Body of pancreas (tissue), 4 donors: ENCODE measurements at regions not wholly inside any gene's neighbourhood (a gene's known extent, or its start where the extent isn't known, plus 50 kb on each side); places are given as distances from the start of the nearest gene placed in this dataset.
A peak's percentile ranks its signal among the peaks of the same experiment; 100 is the strongest.
"Not testable (repeated sequence)": the region's sequence is repeated elsewhere in the genome, so short reads cannot be mapped to it uniquely, and the experiment has no call there.

Experiments used
- ATAC-seq: fragments of 150-250 bp; one replicate; pipeline ENCODE4 v1.9.1; 2016
- DNase-seq, 4 donors: peaks; one replicate each; pipeline ENCODE4 v3.0.0-alpha.2; 2019
- H3K27ac ChIP-seq, 4 donors: fragments of 200-600 bp; sonication (generic); 1 replicate in 3 of 4; 2 replicates in 1 of 4; pipeline versions ENCODE4 v1.5.1 to v1.6.1; 2016 to 2019; ENCODE audit warnings: mild to moderate bottlenecking in 1 of 4, mixed read lengths in 1 of 4, moderate library complexity in 1 of 4
- H3K27me3 ChIP-seq, 2 donors: fragments of 200-600 bp; sonication (generic); one replicate each; pipeline ENCODE4 v1.6.0; 2016; ENCODE audit warnings: mild to moderate bottlenecking in 1 of 2
- H3K36me3 ChIP-seq, 2 donors: fragments of 200-600 bp; sonication (generic); replicated peaks in 1 of 2; 2 replicates each; pipeline ENCODE4 v1.5.1; 2016; ENCODE audit warnings: low read depth in 2 of 2; ENCODE audit not compliant: insufficient read depth in 1 of 2
- H3K4me1 ChIP-seq: fragments of 200-600 bp; sonication (generic); one replicate; pipeline ENCODE4 v1.6.0; 2016
- H3K4me3 ChIP-seq, 2 donors: fragments of 200-600 bp; sonication (generic); 1 replicate in 1 of 2; 2 replicates in 1 of 2; pipeline ENCODE4 v1.5.1; 2016 to 2019
- H3K9me3 ChIP-seq, 3 donors: fragments of 200-600 bp; sonication (generic); 1 replicate in 2 of 3; 2 replicates in 1 of 3; pipeline ENCODE4 v1.5.1; 2016
- POLR2A ChIP-seq, 3 donors: fragments of 450-650 bp; IDR thresholded peaks; one replicate each; pipeline ENCODE4 v1.6.1; 2016; ENCODE audit warnings: antibody characterized with exemption in 3 of 3, mild to moderate bottlenecking in 2 of 3
- WGBS, 2 donors: methylation state at CpG; one replicate each; pipeline ENCODE4 v1.1.5; 2017; 5-methylcytosine and 5-hydroxymethylcytosine counted together
- intact Hi-C: fragments of 100-400 bp; cut with DNase I; formaldehyde crosslinking; loops from one replicate; pipeline ENCODE4 v1.15.1; 2023
- TF ChIP-seq, protein P1 (sequence below), 7 experiments: fragments of 450-650 bp in 4 of 7; fragments of 200-600 bp in 3 of 7; sonication (generic) in 3 of 7; IDR thresholded peaks; one replicate each; pipeline ENCODE4 v1.5.1; 2016 to 2019; ENCODE audit warnings: antibody characterized with exemption in 7 of 7

GRCh38 chr2:19176172-19176852, 182.1 kb downstream of the OSR1 start:
- Histone ChIP-seq H3K27ac (no peak overlapping the region), H3K4me1 (no peaks in the 10 kb centered on the region), H3K27me3 (no peaks in the 10 kb centered on the region), H3K4me3 (no peak overlapping the region), H3K36me3 (no peaks in the 10 kb centered on the region), H3K9me3 (no peaks in the 10 kb centered on the region)
- DNase-seq (no peak), ATAC-seq (no peak)
- TF ChIP-seq POLR2A (IDR thresholded peaks at IDR 0.05): no peak
- TF ChIP-seq, protein P1, sequence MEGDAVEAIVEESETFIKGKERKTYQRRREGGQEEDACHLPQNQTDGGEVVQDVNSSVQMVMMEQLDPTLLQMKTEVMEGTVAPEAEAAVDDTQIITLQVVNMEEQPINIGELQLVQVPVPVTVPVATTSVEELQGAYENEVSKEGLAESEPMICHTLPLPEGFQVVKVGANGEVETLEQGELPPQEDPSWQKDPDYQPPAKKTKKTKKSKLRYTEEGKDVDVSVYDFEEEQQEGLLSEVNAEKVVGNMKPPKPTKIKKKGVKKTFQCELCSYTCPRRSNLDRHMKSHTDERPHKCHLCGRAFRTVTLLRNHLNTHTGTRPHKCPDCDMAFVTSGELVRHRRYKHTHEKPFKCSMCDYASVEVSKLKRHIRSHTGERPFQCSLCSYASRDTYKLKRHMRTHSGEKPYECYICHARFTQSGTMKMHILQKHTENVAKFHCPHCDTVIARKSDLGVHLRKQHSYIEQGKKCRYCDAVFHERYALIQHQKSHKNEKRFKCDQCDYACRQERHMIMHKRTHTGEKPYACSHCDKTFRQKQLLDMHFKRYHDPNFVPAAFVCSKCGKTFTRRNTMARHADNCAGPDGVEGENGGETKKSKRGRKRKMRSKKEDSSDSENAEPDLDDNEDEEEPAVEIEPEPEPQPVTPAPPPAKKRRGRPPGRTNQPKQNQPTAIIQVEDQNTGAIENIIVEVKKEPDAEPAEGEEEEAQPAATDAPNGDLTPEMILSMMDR (IDR thresholded peaks at IDR 0.05): no peak
- WGBS, 2 donors: 86 to 88% methylated on average over 3 of the region's 3 CpGs
- intact Hi-C loops: no loop called here

DNA sequence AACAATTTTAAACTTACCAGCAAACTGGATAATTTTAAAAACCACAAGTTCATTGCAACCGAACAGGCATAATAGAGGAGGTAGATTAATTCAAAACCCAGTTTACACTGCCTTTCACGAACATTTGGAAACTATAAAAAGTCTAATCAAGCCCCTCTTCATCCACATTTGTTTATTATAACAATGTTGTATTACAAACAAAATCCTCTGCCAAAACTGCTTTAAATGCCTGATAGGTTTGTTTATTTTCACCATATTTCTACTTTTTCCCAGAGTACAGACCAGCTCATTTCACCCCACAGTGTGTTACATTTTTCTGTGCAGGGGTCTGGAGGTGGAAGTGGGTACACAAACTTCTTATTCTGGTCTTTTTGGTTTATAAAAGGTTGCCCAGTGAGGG, 184.2 kb downstream of the OSR1 start:
- DNase-seq (no peak), ATAC-seq (no peak)
- 75 to 92% methylated on average over 2 of the region's 2 CpGs for WGBS, 2 donors
- H3K4me3 ChIP-seq: no peak overlapping the region
- no peak overlapping the region for H3K27ac ChIP-seq
- intact Hi-C loops: no loop called here
- H3K36me3 ChIP-seq: no peaks in the 10 kb centered on the region
- no peaks in the 10 kb centered on the region for H3K9me3 ChIP-seq
- no peaks in the 10 kb centered on the region for H3K4me1 ChIP-seq
- TF ChIP-seq, protein P1 (IDR thresholded peaks at IDR 0.05): no peak
- no peak for TF ChIP-seq POLR2A (IDR thresholded peaks at IDR 0.05)
- H3K27me3 ChIP-seq: no peaks in the 10 kb centered on the region

DNA sequence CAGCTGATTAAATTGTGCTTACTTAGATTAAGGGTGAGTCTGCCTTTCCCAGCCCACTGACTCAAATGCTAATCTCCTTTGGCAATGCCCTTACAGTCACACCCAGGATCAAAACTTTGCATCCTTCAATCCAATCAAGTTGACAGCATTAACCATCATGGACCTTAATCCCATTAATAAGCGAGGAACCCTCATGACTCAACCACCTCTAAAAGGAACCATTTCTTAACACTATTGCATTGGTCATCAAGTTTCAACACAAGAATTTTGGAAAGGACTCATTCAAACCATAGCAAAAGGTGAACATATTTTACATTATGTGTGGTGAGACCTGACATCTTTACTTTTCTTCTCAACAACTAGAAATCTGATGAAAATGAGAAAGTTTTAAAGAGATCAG, 187.0 kb downstream of the OSR1 start:
- no peak for ATAC-seq
- H3K36me3 ChIP-seq: no peaks in the 10 kb centered on the region

GRCh38 chr2:19169134-19169768, 189.2 kb downstream of the OSR1 start:
- no peak overlapping the region for H3K4me3 ChIP-seq
- TF ChIP-seq, protein P1 (IDR thresholded peaks at IDR 0.05): no peak
- no peak for TF ChIP-seq POLR2A (IDR thresholded peaks at IDR 0.05)
- intact Hi-C loops: no loop called here
- no peak for ATAC-seq
- H3K27me3 ChIP-seq: no peaks in the 10 kb centered on the region
- no peak overlapping the region for H3K27ac ChIP-seq
- WGBS, 2 donors: 80 to 92% methylated on average over 2 of the region's 2 CpGs
- no peaks in the 10 kb centered on the region for H3K9me3 ChIP-seq
- H3K36me3 ChIP-seq: no peaks in the 10 kb centered on the region
- no peak for DNase-seq
- no peaks in the 10 kb centered on the region for H3K4me1 ChIP-seq

More for the DNA sequence above, 187.0 kb downstream of the OSR1 start:
- Histone ChIP-seq H3K27me3 (no peaks in the 10 kb centered on the region), H3K4me3 (no peak overlapping the region), H3K9me3 (no peaks in the 10 kb centered on the region), H3K4me1 (no peaks in the 10 kb centered on the region), H3K27ac (no peak overlapping the region)
- no peak for DNase-seq
- TF ChIP-seq, protein P1 (IDR thresholded peaks at IDR 0.05): no peak
- TF ChIP-seq POLR2A (IDR thresholded peaks at IDR 0.05): no peak
- WGBS, 2 donors: 96 to 100% methylated on average over 1 of the region's 1 CpG
- intact Hi-C loops: no loop called here

GRCh38 chr2:19164099-19164498, 194.3 kb downstream of the OSR1 start:
- peak in 1 of 4 donors; percentile 12 for DNase-seq
- H3K36me3 ChIP-seq, H3K4me1 ChIP-seq, H3K27me3 ChIP-seq, H3K27ac ChIP-seq, H3K4me3 ChIP-seq, H3K9me3 ChIP-seq, ATAC-seq, intact Hi-C loops: not testable (repeated sequence)
- 34 to 48% methylated on average over 8 of the region's 9 CpGs for WGBS, 2 donors
